ENCODE measurements at regions not wholly inside any gene's neighbourhood (a gene's known extent, or its start where the extent isn't known, plus 50 kb on each side); places are given as distances from the start of the nearest gene placed in this dataset.

DNA sequence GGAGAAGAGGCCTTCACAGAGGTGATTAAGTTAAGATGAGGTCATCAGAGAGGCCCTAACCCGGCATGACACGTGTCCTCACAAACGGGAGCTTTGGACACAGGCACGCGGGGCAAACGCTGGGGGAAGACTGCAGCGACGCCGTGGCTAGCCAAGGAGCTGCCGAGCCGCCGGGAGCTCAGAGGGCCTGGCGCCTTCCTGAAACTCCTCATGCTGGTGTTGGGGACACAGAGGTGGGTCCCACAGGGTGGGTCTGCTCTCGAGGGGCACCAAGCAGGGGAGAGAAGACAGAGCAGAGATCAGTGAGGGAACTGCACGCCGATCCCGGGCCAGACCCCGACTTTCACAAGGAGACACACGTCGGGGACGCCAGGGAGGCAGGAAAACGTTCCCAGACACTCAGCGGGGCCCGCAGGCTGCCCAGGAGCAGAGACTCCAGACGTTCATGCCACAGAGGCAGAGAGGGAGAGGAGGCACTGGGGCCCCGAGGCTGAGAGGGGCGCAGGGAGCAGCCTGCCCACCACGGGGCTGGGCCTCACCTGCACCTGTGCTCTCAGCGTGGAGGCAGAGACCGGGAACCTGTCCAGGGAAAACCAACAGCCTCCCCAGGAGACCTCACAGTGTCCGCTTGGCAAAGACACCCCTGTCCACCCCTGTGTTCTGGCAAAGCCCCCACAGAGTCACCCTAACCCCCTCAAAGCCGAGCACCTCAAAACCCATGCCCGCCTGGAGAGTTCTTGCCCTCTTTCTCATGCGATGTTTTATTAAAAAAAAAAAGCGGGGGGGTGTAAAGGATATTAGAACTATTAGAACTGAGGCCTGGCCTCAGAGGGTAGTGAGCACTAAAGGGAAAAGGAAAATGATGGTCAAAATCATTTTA, 103.8 kb downstream of the PDGFA start:
- Histone ChIP-seq H2AFZ (ENCODE audit: control insufficient read depth, low read depth, low read length) (no peak overlapping the region), H3K9ac (ENCODE audit: control insufficient read depth, insufficient read depth, low read length) (no peak overlapping the region), H3K79me2 (ENCODE audit: control insufficient read depth, insufficient read depth, low read length) (no peaks in the 10 kb centered on the region), H3K4me1 (ENCODE audit: control insufficient read depth, insufficient read depth, low read length) (no peaks in the 10 kb centered on the region), H3K9me3 (replicated peaks; ENCODE audit: control insufficient read depth, insufficient read depth, low read length) (no peaks in the 10 kb centered on the region; the same call in 2 of the 3 replicates), H3K36me3 (ENCODE audit: control insufficient read depth in 2 of 2, insufficient read depth in 2 of 2, low read length in 1 of 2) (no peaks in the 10 kb centered on the region), H3K4me2 (ENCODE audit: control insufficient read depth, insufficient read depth) (no peak overlapping the region), H3K4me3 (no peak overlapping the region), H3K27ac (ENCODE audit: control insufficient read depth, insufficient read depth) (no peak overlapping the region), H4K20me1 (ENCODE audit: control insufficient read depth, insufficient read depth) (no peaks in the 10 kb centered on the region), H3K27me3 (replicated peaks in 1 of 2; ENCODE audit: control insufficient read depth in 2 of 2, insufficient read depth in 2 of 2, low read length in 1 of 2) (no peaks in the 10 kb centered on the region)
- no TSS peak for BruUV-seq (replicated peaks)
- no peak for FAIRE-seq
- ChIA-PET SMC1A (ENCODE audit: uncharacterized antibody, unreplicated experiment) (no interaction called here), CTCF (no interaction called here), POLR2A (no interaction called here), RAD21 (ENCODE audit: unreplicated experiment) (no interaction called here)
- no peak for TF ChIP-seq MTA3 (IDR thresholded peaks at IDR 0.05; ENCODE audit: borderline replicate concordance, low read length)
- no peak for TF ChIP-seq TCF7 (IDR thresholded peaks at IDR 0.05; ENCODE audit: borderline replicate concordance)
- TF ChIP-seq NBN (IDR thresholded peaks at IDR 0.05): no peak
- no peak for TF ChIP-seq EP300 (IDR thresholded peaks at IDR 0.05; ENCODE audit: borderline replicate concordance in 1 of 2, control insufficient read depth in 1 of 2, low read depth in 2 of 2, low read length in 2 of 2)
- TF ChIP-seq MTA2 (IDR thresholded peaks at IDR 0.05; ENCODE audit: low read depth): no peak
- TF ChIP-seq, protein P1, sequence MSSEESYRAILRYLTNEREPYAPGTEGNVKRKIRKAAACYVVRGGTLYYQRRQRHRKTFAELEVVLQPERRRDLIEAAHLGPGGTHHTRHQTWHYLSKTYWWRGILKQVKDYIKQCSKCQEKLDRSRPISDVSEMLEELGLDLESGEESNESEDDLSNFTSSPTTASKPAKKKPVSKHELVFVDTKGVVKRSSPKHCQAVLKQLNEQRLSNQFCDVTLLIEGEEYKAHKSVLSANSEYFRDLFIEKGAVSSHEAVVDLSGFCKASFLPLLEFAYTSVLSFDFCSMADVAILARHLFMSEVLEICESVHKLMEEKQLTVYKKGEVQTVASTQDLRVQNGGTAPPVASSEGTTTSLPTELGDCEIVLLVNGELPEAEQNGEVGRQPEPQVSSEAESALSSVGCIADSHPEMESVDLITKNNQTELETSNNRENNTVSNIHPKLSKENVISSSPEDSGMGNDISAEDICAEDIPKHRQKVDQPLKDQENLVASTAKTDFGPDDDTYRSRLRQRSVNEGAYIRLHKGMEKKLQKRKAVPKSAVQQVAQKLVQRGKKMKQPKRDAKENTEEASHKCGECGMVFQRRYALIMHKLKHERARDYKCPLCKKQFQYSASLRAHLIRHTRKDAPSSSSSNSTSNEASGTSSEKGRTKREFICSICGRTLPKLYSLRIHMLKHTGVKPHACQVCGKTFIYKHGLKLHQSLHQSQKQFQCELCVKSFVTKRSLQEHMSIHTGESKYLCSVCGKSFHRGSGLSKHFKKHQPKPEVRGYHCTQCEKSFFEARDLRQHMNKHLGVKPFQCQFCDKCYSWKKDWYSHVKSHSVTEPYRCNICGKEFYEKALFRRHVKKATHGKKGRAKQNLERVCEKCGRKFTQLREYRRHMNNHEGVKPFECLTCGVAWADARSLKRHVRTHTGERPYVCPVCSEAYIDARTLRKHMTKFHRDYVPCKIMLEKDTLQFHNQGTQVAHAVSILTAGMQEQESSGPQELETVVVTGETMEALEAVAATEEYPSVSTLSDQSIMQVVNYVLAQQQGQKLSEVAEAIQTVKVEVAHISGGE (CRISPR knock-in tag; IDR thresholded peaks at IDR 0.05): no peak
- no peak for TF ChIP-seq SREBF2 (IDR thresholded peaks at IDR 0.05; ENCODE audit: low read length)
- no peak for TF ChIP-seq NR2C2 (IDR thresholded peaks at IDR 0.05; ENCODE audit: borderline replicate concordance, control insufficient read depth, insufficient read length, low read depth)
- TF ChIP-seq, protein P2, sequence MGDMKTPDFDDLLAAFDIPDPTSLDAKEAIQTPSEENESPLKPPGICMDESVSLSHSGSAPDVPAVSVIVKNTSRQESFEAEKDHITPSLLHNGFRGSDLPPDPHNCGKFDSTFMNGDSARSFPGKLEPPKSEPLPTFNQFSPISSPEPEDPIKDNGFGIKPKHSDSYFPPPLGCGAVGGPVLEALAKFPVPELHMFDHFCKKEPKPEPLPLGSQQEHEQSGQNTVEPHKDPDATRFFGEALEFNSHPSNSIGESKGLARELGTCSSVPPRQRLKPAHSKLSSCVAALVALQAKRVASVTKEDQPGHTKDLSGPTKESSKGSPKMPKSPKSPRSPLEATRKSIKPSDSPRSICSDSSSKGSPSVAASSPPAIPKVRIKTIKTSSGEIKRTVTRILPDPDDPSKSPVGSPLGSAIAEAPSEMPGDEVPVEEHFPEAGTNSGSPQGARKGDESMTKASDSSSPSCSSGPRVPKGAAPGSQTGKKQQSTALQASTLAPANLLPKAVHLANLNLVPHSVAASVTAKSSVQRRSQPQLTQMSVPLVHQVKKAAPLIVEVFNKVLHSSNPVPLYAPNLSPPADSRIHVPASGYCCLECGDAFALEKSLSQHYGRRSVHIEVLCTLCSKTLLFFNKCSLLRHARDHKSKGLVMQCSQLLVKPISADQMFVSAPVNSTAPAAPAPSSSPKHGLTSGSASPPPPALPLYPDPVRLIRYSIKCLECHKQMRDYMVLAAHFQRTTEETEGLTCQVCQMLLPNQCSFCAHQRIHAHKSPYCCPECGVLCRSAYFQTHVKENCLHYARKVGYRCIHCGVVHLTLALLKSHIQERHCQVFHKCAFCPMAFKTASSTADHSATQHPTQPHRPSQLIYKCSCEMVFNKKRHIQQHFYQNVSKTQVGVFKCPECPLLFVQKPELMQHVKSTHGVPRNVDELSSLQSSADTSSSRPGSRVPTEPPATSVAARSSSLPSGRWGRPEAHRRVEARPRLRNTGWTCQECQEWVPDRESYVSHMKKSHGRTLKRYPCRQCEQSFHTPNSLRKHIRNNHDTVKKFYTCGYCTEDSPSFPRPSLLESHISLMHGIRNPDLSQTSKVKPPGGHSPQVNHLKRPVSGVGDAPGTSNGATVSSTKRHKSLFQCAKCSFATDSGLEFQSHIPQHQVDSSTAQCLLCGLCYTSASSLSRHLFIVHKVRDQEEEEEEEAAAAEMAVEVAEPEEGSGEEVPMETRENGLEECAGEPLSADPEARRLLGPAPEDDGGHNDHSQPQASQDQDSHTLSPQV (IDR thresholded peaks at IDR 0.05): no peak
- TF ChIP-seq RFX5 (IDR thresholded peaks at IDR 0.05; ENCODE audit: low read depth, low read length): no peak
- TF ChIP-seq ZNF217 (IDR thresholded peaks at IDR 0.05): no peak
- TF ChIP-seq, protein P3, sequence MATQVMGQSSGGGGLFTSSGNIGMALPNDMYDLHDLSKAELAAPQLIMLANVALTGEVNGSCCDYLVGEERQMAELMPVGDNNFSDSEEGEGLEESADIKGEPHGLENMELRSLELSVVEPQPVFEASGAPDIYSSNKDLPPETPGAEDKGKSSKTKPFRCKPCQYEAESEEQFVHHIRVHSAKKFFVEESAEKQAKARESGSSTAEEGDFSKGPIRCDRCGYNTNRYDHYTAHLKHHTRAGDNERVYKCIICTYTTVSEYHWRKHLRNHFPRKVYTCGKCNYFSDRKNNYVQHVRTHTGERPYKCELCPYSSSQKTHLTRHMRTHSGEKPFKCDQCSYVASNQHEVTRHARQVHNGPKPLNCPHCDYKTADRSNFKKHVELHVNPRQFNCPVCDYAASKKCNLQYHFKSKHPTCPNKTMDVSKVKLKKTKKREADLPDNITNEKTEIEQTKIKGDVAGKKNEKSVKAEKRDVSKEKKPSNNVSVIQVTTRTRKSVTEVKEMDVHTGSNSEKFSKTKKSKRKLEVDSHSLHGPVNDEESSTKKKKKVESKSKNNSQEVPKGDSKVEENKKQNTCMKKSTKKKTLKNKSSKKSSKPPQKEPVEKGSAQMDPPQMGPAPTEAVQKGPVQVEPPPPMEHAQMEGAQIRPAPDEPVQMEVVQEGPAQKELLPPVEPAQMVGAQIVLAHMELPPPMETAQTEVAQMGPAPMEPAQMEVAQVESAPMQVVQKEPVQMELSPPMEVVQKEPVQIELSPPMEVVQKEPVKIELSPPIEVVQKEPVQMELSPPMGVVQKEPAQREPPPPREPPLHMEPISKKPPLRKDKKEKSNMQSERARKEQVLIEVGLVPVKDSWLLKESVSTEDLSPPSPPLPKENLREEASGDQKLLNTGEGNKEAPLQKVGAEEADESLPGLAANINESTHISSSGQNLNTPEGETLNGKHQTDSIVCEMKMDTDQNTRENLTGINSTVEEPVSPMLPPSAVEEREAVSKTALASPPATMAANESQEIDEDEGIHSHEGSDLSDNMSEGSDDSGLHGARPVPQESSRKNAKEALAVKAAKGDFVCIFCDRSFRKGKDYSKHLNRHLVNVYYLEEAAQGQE (IDR thresholded peaks at IDR 0.05; ENCODE audit: low read depth, low read length): no peak
- intact Hi-C loops (cut with micrococcal nuclease; ENCODE audit: unreplicated experiment) (no loop called here), in situ Hi-C loops (cut with MboI) (no loop called here)
- WGBS (ENCODE audit: insufficient coverage, insufficient replicate concordance, low lambda C conversion rate, missing lambda C conversion rate): 65% methylated on average over 34 of the region's 35 CpGs
- no peak for ATAC-seq
- no peak for DNase-seq (ENCODE audit: low read depth, low spot score)

Measured in GM12878 (cell line).